Panc1 (cell line): ENCODE measurements at regions not wholly inside any gene's neighbourhood (a gene's known extent, or its start where the extent isn't known, plus 50 kb on each side); places are given as distances from the start of the nearest gene placed in this dataset.

Experiments
- ATAC-seq: fragments of 200-7000 bp; cut with Tn5 transposase; 2 replicates; pipeline ENCODE4 v1.9.1; 2020; ENCODE audit warnings: mild to moderate bottlenecking, moderate library complexity
- BruUV-seq: library from RNA; stranded (reverse); fragments of 400-500 nt; replicated peaks from 2 replicates; lab custom pipeline; 2021; lab: Mats Ljungman, UMichigan
- CTCF ChIA-PET: fragments of 300-600 bp; sonication (Branson Sonifier 250); formaldehyde crosslinking; loops from one replicate; lab custom pipeline; 2022; ENCODE audit warnings: antibody characterized with exemption; lab: Charles Lee
- POLR2A ChIA-PET: fragments of 300-600 bp; sonication (Branson Sonifier 250); formaldehyde crosslinking; loops from one replicate; lab custom pipeline; 2022; ENCODE audit warnings: antibody characterized with exemption; lab: Charles Lee
- DNase-seq: peaks from one replicate; pipeline ENCODE4 v3.0.0-alpha.2; 2010; ENCODE audit warnings: low read depth, low spot score
- H3K27ac ChIP-seq: 2 replicates; pipeline ENCODE4 v1.5.1; 2011; ENCODE audit warnings: mild to moderate bottlenecking, low read length, inconsistent platforms
- H3K27me3 ChIP-seq: fragments of 200-500 bp; sonication (Bioruptor generic); 2 replicates; pipeline ENCODE4 v1.6.0; 2014; ENCODE audit warnings: low read length, inconsistent platforms; ENCODE audit not compliant: control insufficient read depth, insufficient read depth
- H3K36me3 ChIP-seq: fragments of 200-500 bp; sonication (Bioruptor generic); 2 replicates; pipeline ENCODE4 v1.5.1; 2014; ENCODE audit warnings: inconsistent platforms, mild to moderate bottlenecking, low read length, moderate library complexity; ENCODE audit not compliant: control insufficient read depth, insufficient read depth
- H3K4me1 ChIP-seq: 2 replicates; pipeline ENCODE4 v1.5.1; 2011; ENCODE audit warnings: inconsistent platforms, mild to moderate bottlenecking, low read length, moderate library complexity; ENCODE audit not compliant: control insufficient read depth, insufficient read depth
- H3K4me3 ChIP-seq, 2 experiments: 2 replicates each; pipeline ENCODE4 v1.5.1; 2011 to 2012; ENCODE audit warnings: low read depth in 2 of 2, low read length in 2 of 2, mild to moderate bottlenecking in 2 of 2, inconsistent platforms in 1 of 2, moderate library complexity in 1 of 2
- H3K9me3 ChIP-seq: fragments of 200-500 bp; sonication (Bioruptor generic); 2 replicates; pipeline ENCODE4 v1.5.1; 2014; ENCODE audit warnings: low read depth, mild to moderate bottlenecking, inconsistent platforms, low read length, moderate library complexity; ENCODE audit not compliant: control insufficient read depth, insufficient read depth
- CTCF ChIP-seq: fragments of 450-650 bp; IDR thresholded peaks from 2 replicates; pipeline ENCODE4 v1.5.1; 2017; ENCODE audit warnings: mild to moderate bottlenecking
- POLR2AphosphoS5 ChIP-seq: IDR thresholded peaks from 2 replicates; pipeline ENCODE4 v1.6.1; 2012; ENCODE audit warnings: mild to moderate bottlenecking, low read depth, low read length, moderate library complexity
- REST ChIP-seq, 2 experiments: IDR thresholded peaks; 2 replicates each; pipeline ENCODE4 v1.6.1; 2011 to 2012; ENCODE audit warnings: low read depth in 2 of 2, control low read depth in 1 of 2, low read length in 1 of 2, mild to moderate bottlenecking in 1 of 2, moderate library complexity in 1 of 2; ENCODE audit not compliant: insufficient read depth in 1 of 2
- SIN3A ChIP-seq: IDR thresholded peaks from 2 replicates; pipeline ENCODE4 v1.6.1; 2012; ENCODE audit warnings: low read depth, mild to moderate bottlenecking, low read length, moderate library complexity, borderline replicate concordance; ENCODE audit not compliant: insufficient read depth
- TCF7L2 ChIP-seq: IDR thresholded peaks from 2 replicates; pipeline ENCODE4 v1.6.1; 2011; ENCODE audit warnings: mild to moderate bottlenecking, low read depth, low read length, inconsistent platforms
- in situ Hi-C: cut with HindIII; loops from 2 replicates; pipeline ENCODE4 v1.10.0; 2016; ENCODE audit warnings: low sequenced_read_pairs, low pct_unique_long_range_greater_than_20kb
- intact Hi-C: fragments of 100-400 bp; cut with micrococcal nuclease; formaldehyde crosslinking; loops from one replicate; pipeline ENCODE4 v1.10.0; 2022; ENCODE audit not compliant: unreplicated experiment

GRCh38 chr2:156145469-156145868, 187.1 kb downstream of the NR4A2 start:
- Histone ChIP-seq H3K27ac (no peak overlapping the region), H3K4me1 (no peaks in the 10 kb centered on the region), H3K36me3 (no peaks in the 10 kb centered on the region), H3K4me3 (no peak overlapping the region), H3K27me3 (no peaks in the 10 kb centered on the region), H3K9me3 (no peaks in the 10 kb centered on the region)
- POLR2A ChIA-PET: no interaction called here
- TF ChIP-seq REST (IDR thresholded peaks at IDR 0.05; ENCODE audit: insufficient read depth in 1 of 2, low read depth in 2 of 2, low read length in 1 of 2) (no peak), POLR2AphosphoS5 (no peak), CTCF (no peak), SIN3A (no peak), TCF7L2 (no peak)
- ATAC-seq (no peak), DNase-seq (no peak)
- BruUV-seq: no TSS peak
- CTCF ChIA-PET: no interaction called here
- intact Hi-C loops (no loop called here), in situ Hi-C loops (no loop called here)

GRCh38 chr2:156136566-156136965, 196.0 kb downstream of the NR4A2 start:
- CTCF ChIA-PET: no interaction called here
- H3K27me3 ChIP-seq: no peaks in the 10 kb centered on the region
- no TSS peak for BruUV-seq
- H3K9me3 ChIP-seq: no peaks in the 10 kb centered on the region
- ATAC-seq (no peak), DNase-seq (no peak)
- H3K27ac ChIP-seq: no peak overlapping the region
- H3K4me3 ChIP-seq: no peak overlapping the region
- no peaks in the 10 kb centered on the region for H3K4me1 ChIP-seq
- POLR2A ChIA-PET: no interaction called here
- intact Hi-C loops (no loop called here), in situ Hi-C loops (no loop called here)
- no peak for TF ChIP-seq POLR2AphosphoS5
- TF ChIP-seq SIN3A: no peak
- no peak for TF ChIP-seq CTCF
- TF ChIP-seq REST (IDR thresholded peaks at IDR 0.05; ENCODE audit: insufficient read depth in 1 of 2, low read depth in 2 of 2, low read length in 1 of 2): no peak
- TF ChIP-seq TCF7L2: no peak
- H3K36me3 ChIP-seq: no peaks in the 10 kb centered on the region
